ENCODE measurements at regions not wholly inside any gene's neighbourhood (a gene's known extent, or its start where the extent isn't known, plus 50 kb on each side); places are given as distances from the start of the nearest gene placed in this dataset.

DNA sequence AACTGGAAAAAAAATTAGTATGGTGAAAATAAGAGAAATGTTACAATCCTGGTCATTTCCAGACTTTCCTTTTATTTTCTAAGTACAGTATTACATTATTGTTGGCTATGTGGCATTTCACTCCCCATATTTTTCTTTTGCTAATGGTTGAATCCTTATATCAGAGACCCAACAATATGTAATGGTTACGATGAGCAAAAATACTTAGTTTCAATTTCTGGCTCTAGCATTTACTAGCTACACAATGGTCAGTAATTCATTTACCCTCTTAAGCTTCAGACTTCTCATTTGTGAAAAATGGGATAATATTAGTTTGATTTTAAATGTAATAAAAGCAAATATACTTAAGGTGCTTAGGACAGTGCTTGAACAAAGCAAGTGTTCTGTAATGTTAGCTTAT, 942.9 kb upstream of the PABPC4L start:
- Histone ChIP-seq H3K4me1 (ENCODE audit: control insufficient read depth in 1 of 2, insufficient read depth in 2 of 2, low read length in 2 of 2) (no peaks in the 10 kb centered on the region), H3K27ac (ENCODE audit: low read depth, low read length) (no peak overlapping the region), H2AFZ (ENCODE audit: low read depth, low read length, poor library complexity, severe bottlenecking) (no peak overlapping the region), H3K9me3 (ENCODE audit: control insufficient read depth in 1 of 2, insufficient read depth in 1 of 2, low read depth in 1 of 2, low read length in 2 of 2) (no peaks in the 10 kb centered on the region), H3K27me3 (ENCODE audit: insufficient read depth, low read length) (no peaks in the 10 kb centered on the region), H3K79me2 (ENCODE audit: insufficient read depth, low read length) (no peaks in the 10 kb centered on the region), H3K4me3 (replicated peaks in 1 of 2; ENCODE audit: low read depth in 1 of 2, low read length in 2 of 2) (no peak overlapping the region), H4K20me1 (ENCODE audit: insufficient read depth) (no peaks in the 10 kb centered on the region), H3K9me2 (ENCODE audit: insufficient read depth) (no peaks in the 10 kb centered on the region), H3K36me3 (ENCODE audit: control insufficient read depth in 1 of 2, insufficient read depth in 2 of 2, low read length in 2 of 2) (no peaks in the 10 kb centered on the region), H3K4me2 (ENCODE audit: low read length) (no peak overlapping the region), H3K9ac (ENCODE audit: low read length) (no peak overlapping the region)
- CTCF ChIA-PET = no interaction called here
- DNase-seq (ENCODE audit: low read depth, low spot score) (no peak), ATAC-seq (no peak)
- TF ChIP-seq ZNF274 (IDR thresholded peaks at IDR 0.05; ENCODE audit: low read depth, low read length) = no peak
- TF ChIP-seq, protein P1, sequence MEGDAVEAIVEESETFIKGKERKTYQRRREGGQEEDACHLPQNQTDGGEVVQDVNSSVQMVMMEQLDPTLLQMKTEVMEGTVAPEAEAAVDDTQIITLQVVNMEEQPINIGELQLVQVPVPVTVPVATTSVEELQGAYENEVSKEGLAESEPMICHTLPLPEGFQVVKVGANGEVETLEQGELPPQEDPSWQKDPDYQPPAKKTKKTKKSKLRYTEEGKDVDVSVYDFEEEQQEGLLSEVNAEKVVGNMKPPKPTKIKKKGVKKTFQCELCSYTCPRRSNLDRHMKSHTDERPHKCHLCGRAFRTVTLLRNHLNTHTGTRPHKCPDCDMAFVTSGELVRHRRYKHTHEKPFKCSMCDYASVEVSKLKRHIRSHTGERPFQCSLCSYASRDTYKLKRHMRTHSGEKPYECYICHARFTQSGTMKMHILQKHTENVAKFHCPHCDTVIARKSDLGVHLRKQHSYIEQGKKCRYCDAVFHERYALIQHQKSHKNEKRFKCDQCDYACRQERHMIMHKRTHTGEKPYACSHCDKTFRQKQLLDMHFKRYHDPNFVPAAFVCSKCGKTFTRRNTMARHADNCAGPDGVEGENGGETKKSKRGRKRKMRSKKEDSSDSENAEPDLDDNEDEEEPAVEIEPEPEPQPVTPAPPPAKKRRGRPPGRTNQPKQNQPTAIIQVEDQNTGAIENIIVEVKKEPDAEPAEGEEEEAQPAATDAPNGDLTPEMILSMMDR (IDR thresholded peaks at IDR 0.05 in 2 of 3, conservative IDR thresholded peaks at IDR 0.05 in 1 of 3; ENCODE audit: borderline replicate concordance in 1 of 3, insufficient read depth in 1 of 3, low read depth in 2 of 3, low read length in 2 of 3) = no peak
- no peak for TF ChIP-seq RAD21 (IDR thresholded peaks at IDR 0.05; ENCODE audit: low read depth)
- POLR2A ChIA-PET = no interaction called here
- RAD21 ChIA-PET (ENCODE audit: low non-redundant PET in 1 of 2, low total read pairs in 2 of 2, uncharacterized antibody in 2 of 2, unreplicated experiment in 2 of 2) = no interaction called here
- intact Hi-C loops (cut with micrococcal nuclease) = no loop called here
- BruUV-seq (replicated peaks) = no TSS peak

DNA sequence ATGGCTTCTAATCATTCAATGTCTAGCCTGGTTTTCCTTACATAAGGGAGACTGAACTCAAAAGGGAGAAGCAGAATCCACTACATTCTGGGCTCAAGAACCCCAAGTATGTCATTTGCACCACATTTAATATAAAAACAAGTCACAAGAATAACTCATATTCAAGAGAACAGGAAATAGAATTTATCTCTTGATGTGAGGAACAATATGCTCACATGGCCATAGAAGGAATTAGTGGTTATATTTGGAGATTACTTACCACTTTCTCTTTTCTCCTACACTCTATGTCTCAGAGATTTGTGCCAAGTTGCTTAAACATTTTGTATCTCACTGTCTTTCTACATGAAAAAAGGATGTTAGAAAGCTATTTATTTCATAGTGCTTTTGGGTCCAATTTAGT, 922.6 kb upstream of the PABPC4L start:
- CTCF ChIA-PET = no interaction called here
- no peaks in the 10 kb centered on the region for H3K79me2 ChIP-seq (ENCODE audit: insufficient read depth, low read length)
- intact Hi-C loops (cut with micrococcal nuclease) = no loop called here
- POLR2A ChIA-PET = no interaction called here
- no peaks in the 10 kb centered on the region for H3K27me3 ChIP-seq (ENCODE audit: insufficient read depth, low read length)
- no peaks in the 10 kb centered on the region for H3K4me1 ChIP-seq (ENCODE audit: control insufficient read depth in 1 of 2, insufficient read depth in 2 of 2, low read length in 2 of 2)
- H4K20me1 ChIP-seq (ENCODE audit: insufficient read depth) = no peaks in the 10 kb centered on the region
- no peak overlapping the region for H2AFZ ChIP-seq (ENCODE audit: low read depth, low read length, poor library complexity, severe bottlenecking)
- no TSS peak for BruUV-seq (replicated peaks)
- RAD21 ChIA-PET (ENCODE audit: low non-redundant PET in 1 of 2, low total read pairs in 2 of 2, uncharacterized antibody in 2 of 2, unreplicated experiment in 2 of 2) = no interaction called here
- H3K4me3 ChIP-seq (replicated peaks in 1 of 2; ENCODE audit: low read depth in 1 of 2, low read length in 2 of 2) = no peak overlapping the region
- H3K9me2 ChIP-seq (ENCODE audit: insufficient read depth) = no peaks in the 10 kb centered on the region
- no peak overlapping the region for H3K9ac ChIP-seq (ENCODE audit: low read length)
- DNase-seq (ENCODE audit: low read depth, low spot score) (no peak), ATAC-seq (no peak)
- H3K36me3 ChIP-seq (ENCODE audit: control insufficient read depth in 1 of 2, insufficient read depth in 2 of 2, low read length in 2 of 2) = no peaks in the 10 kb centered on the region
- H3K9me3 ChIP-seq (ENCODE audit: control insufficient read depth in 1 of 2, insufficient read depth in 1 of 2, low read depth in 1 of 2, low read length in 2 of 2) = no peaks in the 10 kb centered on the region
- no peak overlapping the region for H3K4me2 ChIP-seq (ENCODE audit: low read length)
- H3K27ac ChIP-seq (ENCODE audit: low read depth, low read length) = no peak overlapping the region
- no peak for TF ChIP-seq EZH2phosphoT487 (IDR thresholded peaks at IDR 0.05; ENCODE audit: borderline replicate concordance)
- TF ChIP-seq, protein P2, sequence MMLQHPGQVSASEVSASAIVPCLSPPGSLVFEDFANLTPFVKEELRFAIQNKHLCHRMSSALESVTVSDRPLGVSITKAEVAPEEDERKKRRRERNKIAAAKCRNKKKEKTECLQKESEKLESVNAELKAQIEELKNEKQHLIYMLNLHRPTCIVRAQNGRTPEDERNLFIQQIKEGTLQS (IDR thresholded peaks at IDR 0.05) = no peak
- TF ChIP-seq, protein P1 (IDR thresholded peaks at IDR 0.05 in 2 of 3, conservative IDR thresholded peaks at IDR 0.05 in 1 of 3; ENCODE audit: borderline replicate concordance in 1 of 3, insufficient read depth in 1 of 3, low read depth in 2 of 3, low read length in 2 of 3) = no peak
- no peak for TF ChIP-seq JUND (IDR thresholded peaks at IDR 0.05)
- no peak for TF ChIP-seq ZFX (IDR thresholded peaks at IDR 0.05)
- TF ChIP-seq YY1 (IDR thresholded peaks at IDR 0.05; ENCODE audit: extremely low read depth, insufficient replicate concordance, low read depth, low read length) = no peak
- TF ChIP-seq CEBPB (IDR thresholded peaks at IDR 0.05; ENCODE audit: low read depth) = no peak
- no peak for TF ChIP-seq ELF1 (IDR thresholded peaks at IDR 0.05; ENCODE audit: borderline replicate concordance, low read depth)
- TF ChIP-seq, protein P3, sequence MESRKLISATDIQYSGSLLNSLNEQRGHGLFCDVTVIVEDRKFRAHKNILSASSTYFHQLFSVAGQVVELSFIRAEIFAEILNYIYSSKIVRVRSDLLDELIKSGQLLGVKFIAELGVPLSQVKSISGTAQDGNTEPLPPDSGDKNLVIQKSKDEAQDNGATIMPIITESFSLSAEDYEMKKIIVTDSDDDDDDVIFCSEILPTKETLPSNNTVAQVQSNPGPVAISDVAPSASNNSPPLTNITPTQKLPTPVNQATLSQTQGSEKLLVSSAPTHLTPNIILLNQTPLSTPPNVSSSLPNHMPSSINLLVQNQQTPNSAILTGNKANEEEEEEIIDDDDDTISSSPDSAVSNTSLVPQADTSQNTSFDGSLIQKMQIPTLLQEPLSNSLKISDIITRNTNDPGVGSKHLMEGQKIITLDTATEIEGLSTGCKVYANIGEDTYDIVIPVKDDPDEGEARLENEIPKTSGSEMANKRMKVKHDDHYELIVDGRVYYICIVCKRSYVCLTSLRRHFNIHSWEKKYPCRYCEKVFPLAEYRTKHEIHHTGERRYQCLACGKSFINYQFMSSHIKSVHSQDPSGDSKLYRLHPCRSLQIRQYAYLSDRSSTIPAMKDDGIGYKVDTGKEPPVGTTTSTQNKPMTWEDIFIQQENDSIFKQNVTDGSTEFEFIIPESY (IDR thresholded peaks at IDR 0.05; ENCODE audit: extremely low read depth, insufficient replicate concordance, low read length) = no peak
- TF ChIP-seq ZNF274 (IDR thresholded peaks at IDR 0.05; ENCODE audit: low read depth, low read length) = no peak
- no peak for TF ChIP-seq SIN3A (IDR thresholded peaks at IDR 0.05; ENCODE audit: low read depth)
- no peak for TF ChIP-seq EZH2 (IDR thresholded peaks at IDR 0.05)
- no peak for TF ChIP-seq SRF (IDR thresholded peaks at IDR 0.05; ENCODE audit: low read depth)
- TF ChIP-seq POLR2AphosphoS5 (IDR thresholded peaks at IDR 0.05; ENCODE audit: low read depth, low read length) = no peak

Measured in HCT116 (cell line).